H1 (cell line): ENCODE measurements at regions not wholly inside any gene's neighbourhood (a gene's known extent, or its start where the extent isn't known, plus 50 kb on each side); places are given as distances from the start of the nearest gene placed in this dataset.

Source experiments
- CREB1 ChIP-seq: IDR thresholded peaks from 2 replicates; pipeline ENCODE4 v1.6.1; 2012; ENCODE audit warnings: inconsistent platforms
- JUND ChIP-seq: IDR thresholded peaks from 2 replicates; pipeline ENCODE4 v1.6.1; 2011; ENCODE audit warnings: mild to moderate bottlenecking, improper control_type of control experiment, low read length
- KDM5A ChIP-seq: fragments of 200-600 bp; IDR thresholded peaks from 2 replicates; pipeline ENCODE4 v1.7.1; 2012; ENCODE audit warnings: mild to moderate bottlenecking, low read length, inconsistent platforms, mixed read lengths
- RNF2 ChIP-seq: fragments of 200-900, 300-1000 bp; sonication (generic); IDR thresholded peaks from 2 replicates; pipeline ENCODE4 v1.7.1; 2016; ENCODE audit warnings: borderline replicate concordance, low read depth, mild to moderate bottlenecking, antibody characterized with exemption, low read length; ENCODE audit not compliant: poor library complexity, severe bottlenecking; ENCODE audit errors: missing control alignments
- RXRA ChIP-seq: IDR thresholded peaks from 2 replicates; pipeline ENCODE4 v1.6.1; 2011; ENCODE audit warnings: low read depth, mild to moderate bottlenecking, low read length, moderate library complexity; ENCODE audit not compliant: insufficient read depth
- TBP ChIP-seq: IDR thresholded peaks from 2 replicates; pipeline ENCODE4 v1.6.1; 2011; ENCODE audit warnings: low read depth, low read length, improper control_type of control experiment
- TF ChIP-seq, protein P1 (sequence below): fragments of 300-600 bp; sonication (generic); IDR thresholded peaks from 2 replicates; pipeline ENCODE4 v1.7.1; 2012; ENCODE audit warnings: low read length, moderate library complexity, mild to moderate bottlenecking, inconsistent platforms; ENCODE audit not compliant: insufficient replicate concordance
- TF ChIP-seq, protein P2 (sequence below): IDR thresholded peaks from 2 replicates; pipeline ENCODE4 v1.6.1; 2011; ENCODE audit warnings: low read length, improper control_type of control experiment
- TF ChIP-seq, protein P3 (sequence below): IDR thresholded peaks from 2 replicates; pipeline ENCODE4 v1.6.1; 2012; ENCODE audit warnings: inconsistent platforms

DNA sequence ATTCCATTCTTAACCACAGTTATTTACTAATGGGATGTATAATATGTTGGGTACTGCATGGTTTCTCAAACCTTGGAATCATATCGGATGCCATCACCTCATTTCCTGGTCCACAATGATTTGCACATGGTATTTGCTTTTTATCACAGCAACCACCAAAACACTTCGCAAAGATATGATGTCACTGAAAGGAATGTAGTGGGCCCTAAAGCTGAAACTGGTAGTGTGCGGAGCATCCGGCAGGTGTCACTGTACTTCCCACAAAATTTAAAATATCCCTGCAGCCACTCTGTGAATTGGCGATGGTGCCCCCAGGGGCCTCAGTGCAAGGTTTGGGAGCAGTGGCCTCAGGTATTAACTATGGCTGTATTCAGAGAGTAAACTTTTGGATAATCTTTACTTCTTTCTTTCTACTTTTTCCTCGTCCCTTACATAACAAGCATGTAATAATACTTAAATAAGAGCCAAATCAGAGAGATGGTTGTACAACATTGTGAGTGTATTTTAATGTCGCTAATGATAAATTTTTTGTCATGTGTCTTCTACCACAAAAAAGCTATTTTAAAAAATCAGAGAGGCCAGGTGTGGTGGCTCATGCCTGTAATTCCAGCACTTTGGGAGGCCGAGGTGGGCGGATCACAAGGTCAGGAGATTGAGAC is 66.2 kb downstream of the FAM241B start (continued):
- TF ChIP-seq, protein P1, sequence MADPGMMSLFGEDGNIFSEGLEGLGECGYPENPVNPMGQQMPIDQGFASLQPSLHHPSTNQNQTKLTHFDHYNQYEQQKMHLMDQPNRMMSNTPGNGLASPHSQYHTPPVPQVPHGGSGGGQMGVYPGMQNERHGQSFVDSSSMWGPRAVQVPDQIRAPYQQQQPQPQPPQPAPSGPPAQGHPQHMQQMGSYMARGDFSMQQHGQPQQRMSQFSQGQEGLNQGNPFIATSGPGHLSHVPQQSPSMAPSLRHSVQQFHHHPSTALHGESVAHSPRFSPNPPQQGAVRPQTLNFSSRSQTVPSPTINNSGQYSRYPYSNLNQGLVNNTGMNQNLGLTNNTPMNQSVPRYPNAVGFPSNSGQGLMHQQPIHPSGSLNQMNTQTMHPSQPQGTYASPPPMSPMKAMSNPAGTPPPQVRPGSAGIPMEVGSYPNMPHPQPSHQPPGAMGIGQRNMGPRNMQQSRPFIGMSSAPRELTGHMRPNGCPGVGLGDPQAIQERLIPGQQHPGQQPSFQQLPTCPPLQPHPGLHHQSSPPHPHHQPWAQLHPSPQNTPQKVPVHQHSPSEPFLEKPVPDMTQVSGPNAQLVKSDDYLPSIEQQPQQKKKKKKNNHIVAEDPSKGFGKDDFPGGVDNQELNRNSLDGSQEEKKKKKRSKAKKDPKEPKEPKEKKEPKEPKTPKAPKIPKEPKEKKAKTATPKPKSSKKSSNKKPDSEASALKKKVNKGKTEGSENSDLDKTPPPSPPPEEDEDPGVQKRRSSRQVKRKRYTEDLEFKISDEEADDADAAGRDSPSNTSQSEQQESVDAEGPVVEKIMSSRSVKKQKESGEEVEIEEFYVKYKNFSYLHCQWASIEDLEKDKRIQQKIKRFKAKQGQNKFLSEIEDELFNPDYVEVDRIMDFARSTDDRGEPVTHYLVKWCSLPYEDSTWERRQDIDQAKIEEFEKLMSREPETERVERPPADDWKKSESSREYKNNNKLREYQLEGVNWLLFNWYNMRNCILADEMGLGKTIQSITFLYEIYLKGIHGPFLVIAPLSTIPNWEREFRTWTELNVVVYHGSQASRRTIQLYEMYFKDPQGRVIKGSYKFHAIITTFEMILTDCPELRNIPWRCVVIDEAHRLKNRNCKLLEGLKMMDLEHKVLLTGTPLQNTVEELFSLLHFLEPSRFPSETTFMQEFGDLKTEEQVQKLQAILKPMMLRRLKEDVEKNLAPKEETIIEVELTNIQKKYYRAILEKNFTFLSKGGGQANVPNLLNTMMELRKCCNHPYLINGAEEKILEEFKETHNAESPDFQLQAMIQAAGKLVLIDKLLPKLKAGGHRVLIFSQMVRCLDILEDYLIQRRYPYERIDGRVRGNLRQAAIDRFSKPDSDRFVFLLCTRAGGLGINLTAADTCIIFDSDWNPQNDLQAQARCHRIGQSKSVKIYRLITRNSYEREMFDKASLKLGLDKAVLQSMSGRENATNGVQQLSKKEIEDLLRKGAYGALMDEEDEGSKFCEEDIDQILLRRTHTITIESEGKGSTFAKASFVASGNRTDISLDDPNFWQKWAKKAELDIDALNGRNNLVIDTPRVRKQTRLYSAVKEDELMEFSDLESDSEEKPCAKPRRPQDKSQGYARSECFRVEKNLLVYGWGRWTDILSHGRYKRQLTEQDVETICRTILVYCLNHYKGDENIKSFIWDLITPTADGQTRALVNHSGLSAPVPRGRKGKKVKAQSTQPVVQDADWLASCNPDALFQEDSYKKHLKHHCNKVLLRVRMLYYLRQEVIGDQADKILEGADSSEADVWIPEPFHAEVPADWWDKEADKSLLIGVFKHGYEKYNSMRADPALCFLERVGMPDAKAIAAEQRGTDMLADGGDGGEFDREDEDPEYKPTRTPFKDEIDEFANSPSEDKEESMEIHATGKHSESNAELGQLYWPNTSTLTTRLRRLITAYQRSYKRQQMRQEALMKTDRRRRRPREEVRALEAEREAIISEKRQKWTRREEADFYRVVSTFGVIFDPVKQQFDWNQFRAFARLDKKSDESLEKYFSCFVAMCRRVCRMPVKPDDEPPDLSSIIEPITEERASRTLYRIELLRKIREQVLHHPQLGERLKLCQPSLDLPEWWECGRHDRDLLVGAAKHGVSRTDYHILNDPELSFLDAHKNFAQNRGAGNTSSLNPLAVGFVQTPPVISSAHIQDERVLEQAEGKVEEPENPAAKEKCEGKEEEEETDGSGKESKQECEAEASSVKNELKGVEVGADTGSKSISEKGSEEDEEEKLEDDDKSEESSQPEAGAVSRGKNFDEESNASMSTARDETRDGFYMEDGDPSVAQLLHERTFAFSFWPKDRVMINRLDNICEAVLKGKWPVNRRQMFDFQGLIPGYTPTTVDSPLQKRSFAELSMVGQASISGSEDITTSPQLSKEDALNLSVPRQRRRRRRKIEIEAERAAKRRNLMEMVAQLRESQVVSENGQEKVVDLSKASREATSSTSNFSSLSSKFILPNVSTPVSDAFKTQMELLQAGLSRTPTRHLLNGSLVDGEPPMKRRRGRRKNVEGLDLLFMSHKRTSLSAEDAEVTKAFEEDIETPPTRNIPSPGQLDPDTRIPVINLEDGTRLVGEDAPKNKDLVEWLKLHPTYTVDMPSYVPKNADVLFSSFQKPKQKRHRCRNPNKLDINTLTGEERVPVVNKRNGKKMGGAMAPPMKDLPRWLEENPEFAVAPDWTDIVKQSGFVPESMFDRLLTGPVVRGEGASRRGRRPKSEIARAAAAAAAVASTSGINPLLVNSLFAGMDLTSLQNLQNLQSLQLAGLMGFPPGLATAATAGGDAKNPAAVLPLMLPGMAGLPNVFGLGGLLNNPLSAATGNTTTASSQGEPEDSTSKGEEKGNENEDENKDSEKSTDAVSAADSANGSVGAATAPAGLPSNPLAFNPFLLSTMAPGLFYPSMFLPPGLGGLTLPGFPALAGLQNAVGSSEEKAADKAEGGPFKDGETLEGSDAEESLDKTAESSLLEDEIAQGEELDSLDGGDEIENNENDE, result no peak
- TF ChIP-seq CREB1 (no peak), JUND (peak; percentile 69; the same call in 1 of the 2 replicates), TBP (no peak), RNF2 (no peak), RXRA (no peak), KDM5A (no peak)
- TF ChIP-seq, protein P2, sequence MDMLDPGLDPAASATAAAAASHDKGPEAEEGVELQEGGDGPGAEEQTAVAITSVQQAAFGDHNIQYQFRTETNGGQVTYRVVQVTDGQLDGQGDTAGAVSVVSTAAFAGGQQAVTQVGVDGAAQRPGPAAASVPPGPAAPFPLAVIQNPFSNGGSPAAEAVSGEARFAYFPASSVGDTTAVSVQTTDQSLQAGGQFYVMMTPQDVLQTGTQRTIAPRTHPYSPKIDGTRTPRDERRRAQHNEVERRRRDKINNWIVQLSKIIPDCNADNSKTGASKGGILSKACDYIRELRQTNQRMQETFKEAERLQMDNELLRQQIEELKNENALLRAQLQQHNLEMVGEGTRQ, result no peak
- TF ChIP-seq, protein P3, sequence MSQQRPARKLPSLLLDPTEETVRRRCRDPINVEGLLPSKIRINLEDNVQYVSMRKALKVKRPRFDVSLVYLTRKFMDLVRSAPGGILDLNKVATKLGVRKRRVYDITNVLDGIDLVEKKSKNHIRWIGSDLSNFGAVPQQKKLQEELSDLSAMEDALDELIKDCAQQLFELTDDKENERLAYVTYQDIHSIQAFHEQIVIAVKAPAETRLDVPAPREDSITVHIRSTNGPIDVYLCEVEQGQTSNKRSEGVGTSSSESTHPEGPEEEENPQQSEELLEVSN, result no peak
